NCI-H82 treated with DMSO at 0.1 percent for 48 hours (cell line): ENCODE measurements at regions not wholly inside any gene's neighbourhood (a gene's known extent, or its start where the extent isn't known, plus 50 kb on each side); places are given as distances from the start of the nearest gene placed in this dataset.
A peak's percentile ranks its signal among the peaks of the same experiment; 100 is the strongest.
"Not testable (repeated sequence)": the region's sequence is repeated elsewhere in the genome, so short reads cannot be mapped to it uniquely, and the experiment has no call there.

Experiments
- DNase-seq: peaks from one replicate; lab custom pipeline; 2025; ENCODE audit not compliant: unreplicated experiment; lab: John Stamatoyannopoulos, UW

- DNase-seq, result no peak
Observed at GRCh38 chr7:149683898-149684297, 89.5 kb downstream of the ZNF467 start.

- no peak for DNase-seq
Observed at GRCh38 chr7:149683181-149683580, 90.2 kb downstream of the ZNF467 start.

- no peak for DNase-seq
Observed at GRCh38 chr7:149682038-149682437, 91.3 kb downstream of the ZNF467 start.

- no peak for DNase-seq
Observed at GRCh38 chr7:149681274-149681673, 92.1 kb downstream of the ZNF467 start.

- DNase-seq, result no peak
Observed at GRCh38 chr7:149680331-149681025, 92.9 kb downstream of the ZNF467 start.

GRCh38 chr7:149674728-149675385 is 98.5 kb downstream of the ZNF467 start:
- not testable (repeated sequence) for DNase-seq

- no peak for DNase-seq
Observed at GRCh38 chr7:149673006-149673405, 100.4 kb downstream of the ZNF467 start.

- no peak for DNase-seq
Observed at GRCh38 chr7:149670288-149670687, 103.1 kb downstream of the ZNF467 start.

- no peak for DNase-seq
Observed at GRCh38 chr7:149669121-149669818, 104.1 kb downstream of the ZNF467 start.

GRCh38 chr7:149666360-149666945 is 106.9 kb downstream of the ZNF467 start:
- DNase-seq, result no peak

- not testable (repeated sequence) for DNase-seq
Observed at GRCh38 chr7:149665618-149666017, 107.8 kb downstream of the ZNF467 start.

- DNase-seq, result no peak
Observed at GRCh38 chr7:149664666-149665065, 108.7 kb downstream of the ZNF467 start.

- DNase-seq, result no peak
Observed at GRCh38 chr7:149664176-149664575, 109.2 kb downstream of the ZNF467 start.

GRCh38 chr7:149662591-149663095 is 110.7 kb downstream of the ZNF467 start:
- DNase-seq, result peak; percentile 77

- DNase-seq, result no peak
Observed at GRCh38 chr7:149655784-149656183, 117.6 kb downstream of the ZNF467 start.

GRCh38 chr7:149654588-149654987 is 118.8 kb downstream of the ZNF467 start:
- DNase-seq, result no peak

GRCh38 chr7:149650190-149650589 is 123.2 kb downstream of the ZNF467 start:
- not testable (repeated sequence) for DNase-seq

GRCh38 chr7:149644754-149645153 is 128.6 kb downstream of the ZNF467 start:
- no peak for DNase-seq

GRCh38 chr7:149642589-149642988 is 130.8 kb downstream of the ZNF467 start:
- DNase-seq, result no peak

- DNase-seq, result no peak
Observed at GRCh38 chr7:149638566-149639320, 134.6 kb downstream of the ZNF467 start.
